Activated CD4-positive, alpha-beta T cell treated with anti-CD3 and anti-CD28 coated beads, Interleukin-2, amount 50 U/mL, for 24 hours (primary cell): ENCODE measurements at regions not wholly inside any gene's neighbourhood (a gene's known extent, or its start where the extent isn't known, plus 50 kb on each side); places are given as distances from the start of the nearest gene placed in this dataset.

ENCODE experiments used
- DNase-seq, 2 donors: peaks; one replicate each; pipeline ENCODE4 v3.0.0-alpha.2; 2020; ENCODE audit warnings: low read depth in 1 of 2, low spot score in 1 of 2

DNA sequence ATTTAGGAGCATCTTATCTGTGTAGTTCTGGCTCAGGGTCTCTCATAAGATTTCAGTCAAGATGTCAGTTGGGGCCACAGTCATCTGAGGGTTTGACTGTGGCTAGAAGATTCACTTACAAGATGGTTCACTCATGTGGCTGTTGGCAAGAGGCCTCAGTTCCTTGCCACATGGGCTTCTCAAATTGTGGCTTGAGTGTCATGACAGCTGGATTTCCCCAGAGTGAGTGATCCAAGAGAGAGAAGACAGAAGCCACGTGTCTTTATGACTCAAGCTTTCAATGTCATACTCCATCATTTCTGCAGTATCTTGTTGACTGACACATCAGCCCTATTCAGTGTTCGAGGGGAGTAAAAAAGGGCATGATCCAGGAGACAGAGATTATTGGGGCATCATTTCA is 131.3 kb upstream of the AP1S2 start:
- DNase-seq, result peak in 1 of 2 donors; percentile 9

DNA sequence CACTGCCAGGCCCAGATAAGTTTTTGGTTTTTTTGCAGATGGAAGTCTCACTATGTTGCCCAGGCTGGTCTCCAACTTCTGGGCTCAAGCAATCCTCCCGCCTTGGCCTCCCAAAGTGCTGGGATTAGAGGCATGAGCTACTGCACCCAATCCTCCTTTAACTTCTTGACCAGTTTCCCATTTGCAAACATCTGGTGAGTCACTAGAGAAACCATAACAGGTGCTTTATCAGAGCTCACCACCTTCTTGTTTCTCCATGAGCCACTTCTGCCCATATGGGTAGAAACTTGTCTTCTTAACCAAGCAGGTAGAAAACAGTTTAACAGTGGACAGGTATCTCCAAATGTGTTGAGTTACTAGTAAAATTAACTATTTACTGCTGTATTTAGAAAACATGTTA is 128.4 kb upstream of the AP1S2 start:
- DNase-seq, result no peak

DNA sequence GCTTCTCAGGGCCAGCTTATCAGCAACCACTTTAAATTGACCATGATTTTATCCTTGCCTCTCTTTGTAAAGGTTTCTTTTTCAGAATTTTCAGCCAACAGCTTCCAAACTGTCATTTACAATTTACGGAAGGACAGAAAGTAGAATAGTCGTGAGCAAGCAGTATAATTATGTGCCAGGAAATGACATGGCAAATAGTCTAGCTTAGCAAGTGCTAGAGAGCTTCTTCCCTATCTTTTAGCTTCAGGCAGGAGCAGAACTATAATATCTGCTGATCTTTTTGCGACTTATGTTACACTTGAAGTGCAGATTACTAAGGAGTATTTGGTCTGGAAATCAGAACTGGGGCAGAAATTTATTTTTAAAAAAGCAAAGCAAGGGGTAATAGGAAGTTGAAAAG is 123.0 kb upstream of the AP1S2 start:
- DNase-seq, result no peak

DNA sequence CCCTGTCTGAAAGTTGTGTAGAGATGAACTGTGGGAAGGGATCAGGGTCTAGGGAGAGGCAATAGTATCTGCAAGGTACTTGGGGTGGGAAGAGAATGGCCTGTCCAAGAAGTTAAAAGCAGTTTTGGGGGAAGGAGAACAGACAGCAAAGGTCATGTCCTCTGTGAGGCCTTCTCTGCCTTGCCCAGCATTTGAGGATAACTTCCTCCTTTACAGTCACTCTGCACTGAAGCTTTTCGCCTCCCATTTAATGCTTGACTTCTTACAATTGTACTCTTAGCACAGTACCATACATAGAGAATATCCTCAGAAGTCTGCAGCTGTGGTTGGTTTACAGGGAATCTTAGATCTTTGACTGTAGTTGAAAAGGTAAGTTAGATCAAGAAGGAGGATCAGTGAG is 121.8 kb upstream of the AP1S2 start:
- no peak for DNase-seq

DNA sequence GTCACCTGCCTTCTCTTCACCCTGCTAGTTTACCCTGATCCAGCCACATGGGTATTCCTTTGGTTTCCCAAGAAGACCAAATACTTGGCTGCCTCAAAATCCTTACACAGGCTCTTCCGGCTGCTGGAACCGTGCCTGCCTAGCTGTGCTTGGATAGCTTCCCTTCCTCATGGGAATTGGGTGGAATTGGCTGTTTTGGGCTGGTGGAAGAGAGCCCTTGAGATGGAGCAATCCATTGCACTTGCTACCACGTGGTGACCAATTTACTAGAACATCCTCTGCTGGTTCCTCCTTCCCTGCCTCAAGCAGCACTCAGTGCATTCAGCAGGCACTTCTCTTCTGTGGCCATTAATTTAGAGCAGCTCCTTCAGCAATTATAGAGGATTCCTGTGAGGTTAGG is 119.3 kb upstream of the AP1S2 start:
- DNase-seq, result no peak

DNA sequence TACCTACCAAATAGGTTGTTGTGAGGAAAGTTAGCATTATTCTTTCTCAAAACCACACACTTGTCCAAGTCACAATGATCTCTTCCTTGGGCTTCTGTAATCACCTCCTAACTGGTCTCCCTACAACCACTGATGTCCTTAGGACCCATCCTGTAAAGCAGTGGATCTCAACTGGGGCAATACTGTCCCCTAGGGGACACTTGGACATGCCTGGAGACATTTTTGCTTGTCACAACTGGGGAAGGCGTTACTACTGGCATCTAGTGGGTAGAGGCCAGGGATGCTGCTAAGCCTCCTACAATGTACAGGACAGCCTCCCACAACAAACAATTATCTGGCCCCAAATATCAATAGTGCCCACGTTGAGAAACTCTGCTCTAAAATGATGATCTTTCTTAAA is 118.7 kb upstream of the AP1S2 start:
- DNase-seq, result no peak

DNA sequence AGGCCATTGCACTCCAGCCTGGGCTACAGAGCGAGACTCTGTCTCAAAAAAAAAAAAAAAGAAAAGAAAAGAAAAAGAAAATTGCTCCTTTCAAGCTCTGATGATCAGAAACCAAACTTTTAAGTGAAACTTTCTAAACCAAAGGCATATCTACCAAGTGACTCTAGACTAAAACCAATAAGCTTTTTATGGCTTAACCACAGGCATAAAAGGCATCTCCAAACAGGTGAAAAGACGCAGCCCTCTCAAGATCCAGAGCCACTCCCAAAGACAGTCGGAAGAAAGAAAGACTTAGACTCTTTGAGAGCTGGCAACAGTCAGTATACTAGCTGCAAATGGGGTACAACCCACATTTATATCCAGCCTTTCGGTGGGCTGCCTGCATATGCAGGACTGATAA is 117.1 kb upstream of the AP1S2 start:
- DNase-seq, result no peak

DNA sequence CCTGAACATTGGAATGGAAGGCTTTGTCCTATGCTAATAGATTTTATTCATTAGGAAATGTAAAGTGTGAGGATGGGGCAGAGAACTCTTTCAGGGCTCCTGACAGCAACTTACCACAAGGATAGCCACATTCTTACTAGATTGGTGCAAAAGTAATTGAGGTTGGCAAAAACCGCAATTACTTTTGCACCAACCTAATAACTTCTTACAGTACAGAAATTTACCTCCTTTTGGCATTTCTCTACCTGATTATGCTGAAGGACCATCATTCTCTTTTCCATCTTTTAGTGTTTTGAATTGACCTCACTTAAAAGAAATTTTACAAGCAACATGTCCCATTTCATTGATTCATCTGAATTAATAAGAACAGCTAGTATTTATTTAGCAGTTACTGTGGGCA is 109.2 kb upstream of the AP1S2 start:
- DNase-seq, result no peak

DNA sequence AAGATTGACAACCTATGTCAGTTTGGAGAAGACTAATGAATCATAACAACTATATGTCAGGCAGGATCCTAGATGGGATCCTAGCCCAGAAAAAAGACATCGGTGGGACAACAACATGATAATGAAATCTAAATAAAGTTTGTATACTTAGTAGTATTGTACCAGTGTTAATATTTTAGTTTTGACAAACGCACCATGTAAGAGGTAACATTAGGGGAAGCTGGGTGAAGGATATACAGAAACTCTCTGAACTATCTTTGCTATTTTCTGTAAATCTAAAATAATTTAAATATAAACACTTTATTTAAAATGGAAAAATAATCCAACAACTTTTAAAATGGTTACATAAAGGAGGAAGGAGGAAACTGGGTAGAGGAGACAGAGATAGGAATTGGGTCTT is 105.6 kb upstream of the AP1S2 start:
- no peak for DNase-seq

DNA sequence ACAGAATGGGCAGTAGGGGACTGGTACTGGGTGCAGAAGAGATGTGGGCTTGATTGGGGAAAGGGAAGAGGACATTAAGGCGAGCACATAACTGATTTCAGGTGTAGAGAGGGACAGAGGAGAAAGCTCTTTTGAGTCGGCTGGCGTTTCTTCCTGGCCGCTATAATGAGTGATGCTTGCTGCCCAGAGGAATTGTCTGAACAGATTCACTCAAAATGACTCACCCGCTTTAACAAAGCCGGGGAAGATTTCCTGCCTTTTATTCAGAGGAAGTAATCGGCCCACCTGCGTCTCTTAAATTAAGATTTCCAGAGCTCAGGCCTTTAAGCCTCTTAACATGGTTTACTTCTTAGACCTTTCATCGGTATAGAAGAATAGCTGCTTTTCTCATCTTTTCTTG is 102.1 kb upstream of the AP1S2 start:
- DNase-seq, result no peak

DNA sequence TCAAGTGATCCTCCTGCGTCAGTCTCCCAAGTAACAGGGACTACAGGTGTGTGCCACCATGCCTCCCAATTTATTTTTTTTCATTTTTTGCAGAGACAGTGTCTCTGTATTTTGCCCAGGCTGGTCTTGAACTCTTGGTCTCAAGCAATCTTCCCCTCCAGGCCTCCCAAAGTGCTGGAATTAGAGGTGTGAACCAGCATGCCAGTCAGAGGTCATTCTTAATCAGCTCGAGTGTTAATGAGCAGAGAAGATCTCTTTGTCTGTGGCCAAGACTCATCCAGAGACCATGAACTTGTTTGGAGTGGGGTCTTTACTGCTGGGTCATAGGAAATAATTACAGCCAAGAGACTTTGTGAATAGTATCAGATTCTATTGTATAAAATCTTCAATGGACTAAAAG is 99.2 kb upstream of the AP1S2 start:
- DNase-seq, result no peak

DNA sequence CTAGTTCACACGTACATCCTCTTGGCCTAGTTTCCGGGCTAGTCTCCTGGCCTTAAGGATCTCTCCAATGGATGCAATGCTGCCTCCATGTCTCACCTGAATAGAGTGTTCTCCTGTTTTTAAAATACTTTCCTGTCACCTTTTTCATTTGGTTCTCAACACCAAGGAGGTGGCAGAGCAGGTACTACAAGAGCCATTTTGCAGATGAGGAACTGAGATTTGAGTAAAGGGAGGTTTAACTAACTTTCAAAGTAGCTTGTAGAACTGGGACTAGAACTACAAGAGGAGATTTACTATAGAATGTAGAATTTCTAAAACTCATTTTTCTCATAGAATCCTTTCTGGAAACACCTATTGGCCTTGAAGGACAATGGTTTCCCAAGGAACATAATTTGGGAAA is 97.6 kb upstream of the AP1S2 start:
- DNase-seq, result no peak

DNA sequence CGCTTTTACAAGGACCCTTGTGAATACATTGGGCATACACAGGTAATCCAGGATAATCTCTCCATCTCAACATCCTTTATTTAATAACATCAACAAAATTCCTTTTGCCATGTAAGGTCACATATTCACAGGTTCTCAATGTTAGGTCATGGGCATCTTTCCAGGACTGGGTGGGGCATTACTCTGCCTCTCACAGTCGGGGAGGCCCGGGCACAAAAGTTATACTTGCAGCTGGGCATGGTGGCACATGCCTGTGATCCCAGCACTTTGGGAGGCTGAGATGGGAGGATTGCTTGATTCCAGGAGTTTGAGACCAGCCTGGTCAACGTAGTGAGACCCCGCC is 93.7 kb upstream of the AP1S2 start:
- no peak for DNase-seq

DNA sequence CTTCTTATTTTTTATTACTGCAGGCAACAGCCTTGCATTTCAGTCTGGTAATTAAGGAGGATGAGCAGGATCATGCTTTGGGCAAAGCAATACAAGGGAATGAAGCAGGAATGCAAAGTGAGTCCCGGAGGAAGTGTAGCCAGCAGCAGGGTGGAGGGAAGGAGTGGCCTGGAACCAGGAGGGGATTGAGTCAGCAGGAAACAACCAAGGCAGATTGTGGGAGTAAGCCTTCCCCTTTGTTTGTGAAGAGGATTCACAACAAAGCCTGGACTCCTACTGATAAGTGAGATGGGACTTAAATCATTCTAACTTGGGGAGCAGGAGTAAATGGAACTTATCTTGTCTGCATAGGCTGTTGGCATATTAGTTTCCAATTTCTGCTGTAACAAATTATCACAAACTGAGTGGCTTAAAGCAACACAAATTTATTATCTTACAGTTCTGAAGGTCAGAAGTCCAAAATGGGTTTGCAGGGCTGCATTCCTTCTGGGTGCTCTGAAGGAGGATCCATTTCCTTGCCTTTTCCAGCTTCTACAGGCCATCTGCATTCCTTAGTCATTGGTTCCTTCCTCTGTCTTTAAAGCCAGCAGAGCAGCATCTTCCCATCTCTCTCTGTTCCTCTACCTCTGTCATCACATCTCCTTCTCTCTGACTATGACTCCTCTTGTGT is 93.2 kb upstream of the AP1S2 start:
- DNase-seq, result no peak

DNA sequence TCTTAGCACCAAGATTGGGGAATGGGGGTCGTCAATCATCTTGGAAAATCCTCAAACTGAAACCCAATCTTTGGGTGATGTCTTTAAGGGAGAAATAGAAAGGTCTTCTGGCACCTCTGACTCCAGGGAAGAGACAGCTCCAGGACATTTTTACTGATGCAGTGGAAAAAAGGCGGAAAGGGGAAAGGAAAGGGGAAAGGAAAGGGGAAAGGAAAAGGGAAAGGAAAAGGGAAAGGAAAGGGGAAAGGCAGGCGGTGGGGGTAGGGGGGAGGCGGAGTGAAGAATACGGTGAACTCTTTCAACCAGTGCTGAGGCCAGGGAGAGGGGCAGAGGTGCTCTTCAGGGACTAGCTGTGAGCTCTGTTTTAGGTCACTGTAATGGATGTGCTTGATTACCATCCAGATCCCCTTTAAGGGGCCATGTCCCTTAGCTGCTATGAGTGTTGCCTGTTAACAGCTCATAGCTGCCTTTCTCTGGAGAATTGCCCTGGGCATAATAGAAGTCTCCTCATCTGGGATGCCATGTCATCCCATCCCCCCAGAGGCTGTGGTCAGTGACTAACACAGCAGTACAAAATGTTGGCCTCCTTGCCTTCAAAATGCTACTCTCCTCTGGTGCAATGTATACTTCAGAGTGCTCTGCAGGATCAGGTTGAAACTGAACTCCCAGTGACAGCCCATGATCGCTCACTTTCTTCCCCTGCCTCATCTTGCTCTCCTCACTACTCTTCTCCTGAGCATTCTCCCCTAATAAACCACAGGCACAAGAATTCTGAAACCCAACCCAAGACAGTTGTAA is 92.4 kb upstream of the AP1S2 start:
- no peak for DNase-seq

DNA sequence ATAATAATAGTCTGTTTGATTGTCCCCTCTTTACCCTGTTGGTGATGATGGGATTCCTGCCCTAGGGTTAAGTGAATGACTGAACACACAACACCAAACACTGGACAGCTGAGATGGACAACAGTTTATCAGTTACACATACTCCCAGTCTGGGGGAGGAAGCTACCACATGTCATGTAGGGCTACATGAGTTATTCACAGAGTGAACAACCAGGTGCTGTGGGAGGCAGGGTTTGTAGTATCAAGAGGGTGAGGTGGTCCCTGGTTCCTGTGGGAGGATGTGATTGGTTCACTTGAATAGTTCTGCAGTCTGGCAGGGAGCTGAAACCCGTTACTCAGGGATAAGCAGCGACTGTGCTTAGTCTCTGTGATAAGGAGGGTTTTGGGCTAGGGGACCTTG is 88.8 kb upstream of the AP1S2 start:
- DNase-seq, result no peak

DNA sequence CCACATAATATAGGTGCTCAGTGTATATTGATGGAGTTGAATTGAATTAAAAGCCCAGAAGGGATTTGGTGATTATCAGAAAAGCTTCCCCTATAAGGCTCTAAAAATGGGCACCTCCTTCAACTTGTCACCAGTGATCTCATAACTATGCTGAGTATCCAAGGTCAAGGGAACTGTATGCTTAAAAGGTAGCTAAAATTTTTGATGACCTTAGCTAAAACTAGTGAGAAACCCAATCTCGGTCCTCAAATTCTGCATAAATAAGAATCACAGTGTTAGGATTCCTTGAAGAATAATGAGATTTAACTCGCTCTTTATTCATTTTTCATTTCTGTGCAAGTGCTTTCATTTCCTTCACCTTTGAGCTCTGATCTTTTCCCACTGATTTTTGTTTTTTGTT is 87.7 kb upstream of the AP1S2 start:
- DNase-seq, result no peak

DNA sequence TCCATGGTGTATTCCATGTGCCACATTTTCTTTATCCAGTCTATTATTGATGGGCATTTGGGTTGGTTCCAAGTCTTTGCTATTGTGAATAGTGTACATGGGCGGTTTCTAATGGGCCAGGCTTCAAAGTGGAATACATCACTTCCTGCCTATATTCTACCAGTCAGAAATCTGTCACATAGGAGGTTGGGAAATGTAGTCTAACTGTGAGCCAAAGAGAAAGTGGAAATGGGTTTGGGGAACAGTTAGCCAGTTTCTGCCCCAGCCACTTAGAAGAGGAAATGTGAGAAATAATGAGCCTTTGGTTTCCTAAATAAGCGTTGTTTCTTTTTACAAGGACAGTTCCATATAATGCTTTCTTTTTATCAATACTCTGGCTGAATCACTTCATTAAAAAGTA is 85.1 kb upstream of the AP1S2 start:
- DNase-seq, result no peak

DNA sequence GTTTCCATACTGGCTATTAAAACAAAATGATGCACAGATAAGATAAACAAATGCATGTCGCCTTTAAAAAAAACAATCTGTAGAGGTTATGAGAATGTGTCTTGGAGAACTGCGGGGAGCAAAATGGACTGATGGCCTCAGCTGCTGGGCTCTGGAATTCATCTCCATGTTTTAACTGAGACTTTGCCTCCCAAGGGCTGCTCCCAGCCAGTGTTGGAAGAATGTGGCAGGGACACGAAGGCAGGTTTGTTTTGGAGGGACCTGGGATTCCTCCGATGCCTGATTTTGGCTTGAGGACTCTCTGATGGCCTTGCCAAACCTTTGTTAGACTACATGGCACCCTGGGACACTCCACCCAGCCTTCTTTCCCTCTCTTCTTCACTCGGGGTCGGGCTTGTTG is 83.5 kb upstream of the AP1S2 start:
- no peak for DNase-seq

DNA sequence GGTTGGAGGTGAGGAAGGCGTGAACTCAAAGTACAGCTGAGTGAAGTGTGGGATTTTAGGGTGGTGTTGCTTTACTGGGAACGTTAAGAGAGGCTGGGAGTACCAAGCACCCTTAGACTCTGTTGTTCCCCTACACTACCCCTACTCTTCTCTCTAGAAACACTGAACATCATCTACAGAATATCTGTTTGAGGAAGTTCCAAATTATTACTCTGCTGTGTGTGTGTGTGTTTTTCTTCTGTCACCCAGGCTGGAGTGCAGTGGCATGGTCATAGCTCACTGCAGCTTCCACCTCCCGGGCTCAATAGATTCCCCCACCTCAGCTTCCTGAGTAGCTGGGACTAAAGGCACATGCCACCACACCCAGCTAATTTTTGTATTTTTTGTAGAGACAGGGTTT is 76.7 kb upstream of the AP1S2 start:
- no peak for DNase-seq

DNA sequence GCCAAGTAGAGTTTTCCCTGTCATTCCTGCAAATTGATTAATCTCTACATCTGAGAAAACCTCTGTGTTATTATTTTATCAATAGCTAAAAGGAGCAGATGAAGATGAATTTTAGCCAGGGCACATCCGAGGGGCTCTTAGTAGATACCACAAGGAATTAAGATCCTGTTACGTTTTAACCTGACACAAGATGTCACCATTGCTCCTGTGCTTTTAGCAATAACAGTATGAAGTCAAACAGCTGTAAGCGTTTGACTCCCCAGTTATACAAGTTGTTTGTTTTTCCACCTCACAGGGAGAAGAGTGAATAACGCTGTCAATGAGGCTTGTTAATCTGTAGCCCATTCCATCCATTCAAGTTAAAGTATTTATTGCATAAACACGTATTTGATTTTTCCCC is 76.0 kb upstream of the AP1S2 start:
- no peak for DNase-seq

DNA sequence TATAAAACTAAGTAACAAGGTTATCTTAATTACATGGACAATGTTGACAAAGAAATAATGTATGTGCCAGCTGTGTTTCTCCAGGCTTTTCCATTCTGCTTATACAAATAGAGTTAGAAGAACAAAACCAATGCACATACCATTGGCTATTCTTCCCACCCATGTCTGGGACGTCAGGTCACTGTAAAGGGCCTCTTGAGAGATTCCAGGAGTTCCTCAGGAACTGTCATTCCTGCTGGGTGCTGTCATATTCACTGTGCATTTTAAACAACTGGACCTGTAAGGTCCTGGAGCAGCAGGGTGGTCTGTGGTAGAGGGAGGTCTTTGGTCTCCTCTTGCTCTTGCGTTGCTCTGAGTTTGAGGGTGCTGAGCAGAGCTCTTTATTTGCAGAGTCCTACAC is 74.6 kb upstream of the AP1S2 start:
- DNase-seq, result no peak

DNA sequence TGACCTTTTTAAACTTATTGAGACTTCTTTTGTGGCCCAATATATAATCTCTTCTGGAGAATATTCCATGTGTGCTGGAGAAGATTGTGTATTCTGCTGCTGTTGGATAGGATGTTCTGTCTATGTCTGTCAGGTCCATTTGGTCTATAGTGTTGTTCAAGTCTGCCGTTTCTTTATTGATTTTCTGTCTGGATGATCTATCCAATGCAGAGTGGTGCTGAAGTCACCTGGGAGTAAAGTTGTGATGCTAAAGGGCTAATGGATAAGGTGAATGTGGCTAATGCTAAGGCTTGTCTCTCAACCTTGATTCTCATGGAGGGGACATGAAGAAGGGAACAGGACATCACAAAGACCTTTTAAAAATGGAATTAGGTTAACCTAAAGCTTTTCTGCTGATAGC is 72.0 kb upstream of the AP1S2 start:
- DNase-seq, result no peak
